Natural killer cell (primary cell): ENCODE measurements at regions not wholly inside any gene's neighbourhood (a gene's known extent, or its start where the extent isn't known, plus 50 kb on each side); places are given as distances from the start of the nearest gene placed in this dataset.

ENCODE experiments used
- ATAC-seq, 3 donors: fragments of 150-1000 bp in 2 of 3; fragments of 200-7000 bp in 1 of 3; cut with Tn5 transposase; 1 replicate in 1 of 3; 2 replicates in 2 of 3; pipeline ENCODE4 v1.10.0; 2021; ENCODE audit warnings: mild to moderate bottlenecking in 2 of 3, moderate library complexity in 2 of 3
- DNase-seq, 2 donors: peaks; one replicate each; pipeline versions ENCODE4 v3.0.0 to v3.0.0-alpha.2; 2013 to 2021; ENCODE audit warnings: mixed read lengths in 1 of 2
- H3K27ac ChIP-seq: one replicate; pipeline ENCODE4 v1.5.1; 2013; ENCODE audit warnings: mild to moderate bottlenecking, low read length
- H3K27me3 ChIP-seq: one replicate; pipeline ENCODE4 v1.6.1; 2013; ENCODE audit warnings: low read length; ENCODE audit not compliant: control insufficient read depth, insufficient read depth
- H3K36me3 ChIP-seq: one replicate; pipeline ENCODE4 v1.6.1; 2013; ENCODE audit warnings: low read length; ENCODE audit not compliant: control insufficient read depth, insufficient read depth
- H3K4me1 ChIP-seq: one replicate; pipeline ENCODE4 v1.6.1; 2013; ENCODE audit warnings: low read length; ENCODE audit not compliant: control insufficient read depth, insufficient read depth
- H3K4me3 ChIP-seq: one replicate; pipeline ENCODE4 v1.5.1; 2013; ENCODE audit warnings: low read length
- H3K9me3 ChIP-seq: one replicate; pipeline ENCODE4 v1.6.1; 2013; ENCODE audit warnings: low read length; ENCODE audit not compliant: control insufficient read depth, insufficient read depth
- H3K27ac Mint-ChIP-seq, 2 donors: one replicate each; pipeline ENCODE4 v1.8.0; 2022; ENCODE audit warnings: mild to moderate bottlenecking in 2 of 2, mixed read lengths in 2 of 2, moderate library complexity in 1 of 2
- H3K27me3 Mint-ChIP-seq, 2 donors: one replicate each; pipeline ENCODE4 v1.8.0; 2022; ENCODE audit warnings: low read depth in 2 of 2, mixed read lengths in 2 of 2
- H3K36me3 Mint-ChIP-seq: one replicate; pipeline ENCODE4 v1.8.0; 2022; ENCODE audit warnings: mixed read lengths
- H3K4me1 Mint-ChIP-seq, 2 donors: one replicate each; pipeline ENCODE4 v1.8.0; 2022; ENCODE audit warnings: mixed read lengths in 2 of 2
- H3K4me3 Mint-ChIP-seq: one replicate; pipeline ENCODE4 v1.8.0; 2022; ENCODE audit warnings: mild to moderate bottlenecking, moderate library complexity, mixed read lengths
- H3K9me3 Mint-ChIP-seq, 2 donors: one replicate each; pipeline ENCODE4 v1.8.0; 2022; ENCODE audit warnings: mixed read lengths in 2 of 2
- WGBS: methylation state at CpG from one replicate; pipeline ENCODE4 v1.1.7; 2013; ENCODE audit warnings: missing lambda C conversion rate; ENCODE audit not compliant: insufficient coverage; 5-methylcytosine and 5-hydroxymethylcytosine counted together
- intact Hi-C: fragments of 100-400 bp; cut with micrococcal nuclease; formaldehyde crosslinking; loops from one replicate; pipeline ENCODE4 v1.14.2; 2022
- TF ChIP-seq, protein P1 (sequence below): fragments of 200-600 bp; IDR thresholded peaks from one replicate; pipeline ENCODE4 v1.8.0; 2022; ENCODE audit warnings: antibody characterized with exemption

- no peaks in the 10 kb centered on the region for H3K4me1 ChIP-seq
Measured at GRCh38 chr11:129612447-129612961, 203.1 kb upstream of the TMEM45B start.

GRCh38 chr11:129613071-129613470, 202.6 kb upstream of the TMEM45B start:
- intact Hi-C loops: no loop called here
- 79% methylated on average over 3 of the region's 3 CpGs for WGBS
- Mint-ChIP-seq H3K9me3 (no peaks in the 10 kb centered on the region), H3K36me3 (no peaks in the 10 kb centered on the region), H3K27ac (no peak overlapping the region), H3K4me3 (no peak overlapping the region), H3K27me3 (peaks cover 0 to 7% of the 10 kb centered on the region in 2 donors), H3K4me1 (no peaks in the 10 kb centered on the region)
- no peaks in the 10 kb centered on the region for H3K27me3 ChIP-seq
- no peaks in the 10 kb centered on the region for H3K9me3 ChIP-seq
- ATAC-seq: no peak
- H3K4me3 ChIP-seq: no peak overlapping the region
- TF ChIP-seq, protein P1, sequence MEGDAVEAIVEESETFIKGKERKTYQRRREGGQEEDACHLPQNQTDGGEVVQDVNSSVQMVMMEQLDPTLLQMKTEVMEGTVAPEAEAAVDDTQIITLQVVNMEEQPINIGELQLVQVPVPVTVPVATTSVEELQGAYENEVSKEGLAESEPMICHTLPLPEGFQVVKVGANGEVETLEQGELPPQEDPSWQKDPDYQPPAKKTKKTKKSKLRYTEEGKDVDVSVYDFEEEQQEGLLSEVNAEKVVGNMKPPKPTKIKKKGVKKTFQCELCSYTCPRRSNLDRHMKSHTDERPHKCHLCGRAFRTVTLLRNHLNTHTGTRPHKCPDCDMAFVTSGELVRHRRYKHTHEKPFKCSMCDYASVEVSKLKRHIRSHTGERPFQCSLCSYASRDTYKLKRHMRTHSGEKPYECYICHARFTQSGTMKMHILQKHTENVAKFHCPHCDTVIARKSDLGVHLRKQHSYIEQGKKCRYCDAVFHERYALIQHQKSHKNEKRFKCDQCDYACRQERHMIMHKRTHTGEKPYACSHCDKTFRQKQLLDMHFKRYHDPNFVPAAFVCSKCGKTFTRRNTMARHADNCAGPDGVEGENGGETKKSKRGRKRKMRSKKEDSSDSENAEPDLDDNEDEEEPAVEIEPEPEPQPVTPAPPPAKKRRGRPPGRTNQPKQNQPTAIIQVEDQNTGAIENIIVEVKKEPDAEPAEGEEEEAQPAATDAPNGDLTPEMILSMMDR: no peak
- H3K4me1 ChIP-seq: no peaks in the 10 kb centered on the region
- no peaks in the 10 kb centered on the region for H3K36me3 ChIP-seq
- no peak overlapping the region for H3K27ac ChIP-seq
- DNase-seq: no peak

More at GRCh38 chr11:129612447-129612961, 203.1 kb upstream of the TMEM45B start:
- TF ChIP-seq, protein P1: no peak
- no peak overlapping the region for H3K27ac ChIP-seq
- H3K36me3 Mint-ChIP-seq: no peaks in the 10 kb centered on the region
- no peak for DNase-seq
- no peak overlapping the region for H3K4me3 ChIP-seq
- H3K36me3 ChIP-seq: no peaks in the 10 kb centered on the region
- H3K4me3 Mint-ChIP-seq: no peak overlapping the region
- no peaks in the 10 kb centered on the region for H3K9me3 Mint-ChIP-seq
- no peaks in the 10 kb centered on the region for H3K27me3 ChIP-seq
- peaks cover 0 to 6% of the 10 kb centered on the region in 2 donors for H3K27me3 Mint-ChIP-seq
- ATAC-seq: no peak
- 77% methylated on average over 8 of the region's 8 CpGs for WGBS
- H3K27ac Mint-ChIP-seq: no peak overlapping the region
- no peaks in the 10 kb centered on the region for H3K9me3 ChIP-seq
- intact Hi-C loops: no loop called here
- no peaks in the 10 kb centered on the region for H3K4me1 Mint-ChIP-seq

DNA sequence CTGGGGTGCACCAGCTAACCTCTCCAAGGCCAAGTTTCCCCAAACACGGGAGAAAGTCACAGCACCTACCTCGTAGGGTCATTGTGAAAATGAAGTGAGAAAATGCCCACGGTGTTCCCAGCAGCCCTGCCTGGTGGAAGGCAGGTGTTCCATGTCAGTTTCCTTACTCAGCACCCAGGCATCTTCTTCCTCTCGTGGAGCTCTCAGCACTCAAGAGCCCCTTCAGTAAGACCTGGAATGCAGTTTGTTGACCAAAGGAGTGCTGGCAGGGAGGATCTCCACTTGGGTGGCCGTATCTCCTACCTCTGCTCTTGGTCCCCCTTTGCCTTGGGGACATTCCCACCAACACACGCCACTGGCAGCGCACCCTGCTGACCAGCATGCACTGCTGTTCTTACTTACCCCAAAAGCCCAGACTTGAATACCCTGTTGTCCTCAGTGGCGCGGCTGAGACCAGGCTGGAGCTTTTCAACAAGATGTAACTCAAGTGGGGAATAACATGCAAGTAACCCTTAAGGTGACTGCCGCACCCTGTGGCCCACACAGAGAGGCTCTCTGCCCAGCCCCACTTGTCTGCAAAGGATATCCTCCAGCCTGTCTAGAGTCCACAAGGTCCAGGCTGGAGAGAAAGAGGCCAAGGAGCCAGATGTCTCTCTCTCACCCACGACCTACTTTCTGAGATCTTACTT, 201.2 kb upstream of the TMEM45B start:
- no peaks in the 10 kb centered on the region for H3K9me3 Mint-ChIP-seq
- H3K36me3 Mint-ChIP-seq: no peaks in the 10 kb centered on the region
- Histone ChIP-seq H3K27ac (no peak overlapping the region), H3K27me3 (no peaks in the 10 kb centered on the region), H3K4me3 (no peak overlapping the region), H3K9me3 (no peaks in the 10 kb centered on the region), H3K4me1 (no peaks in the 10 kb centered on the region), H3K36me3 (no peaks in the 10 kb centered on the region)
- DNase-seq (no peak), ATAC-seq (no peak)
- no peak overlapping the region for H3K27ac Mint-ChIP-seq
- H3K4me3 Mint-ChIP-seq: no peak overlapping the region
- H3K4me1 Mint-ChIP-seq: no peaks in the 10 kb centered on the region
- TF ChIP-seq, protein P1: no peak
- WGBS: 82% methylated on average over 11 of the region's 11 CpGs
- intact Hi-C loops: no loop called here
- H3K27me3 Mint-ChIP-seq: peaks cover 0 to 7% of the 10 kb centered on the region in 2 donors
